Activated T-cell treated with anti-CD3 and anti-CD28 coated beads, Interleukin-2, amount 50 U/mL, for 24 hours (primary cell): ENCODE measurements at regions not wholly inside any gene's neighbourhood (a gene's known extent, or its start where the extent isn't known, plus 50 kb on each side); places are given as distances from the start of the nearest gene placed in this dataset.

Source experiments
- DNase-seq: peaks from one replicate; pipeline ENCODE4 v3.0.0-alpha.2; 2020
- H3K27ac Mint-ChIP-seq: 2 replicates; pipeline ENCODE4 v1.8.0; 2020; ENCODE audit warnings: mild to moderate bottlenecking, mixed read lengths
- H3K27me3 Mint-ChIP-seq: 2 replicates; pipeline ENCODE4 v1.8.0; 2020; ENCODE audit warnings: mixed read lengths
- H3K36me3 Mint-ChIP-seq: 2 replicates; pipeline ENCODE4 v1.8.0; 2020; ENCODE audit warnings: low read depth, mixed read lengths
- H3K4me1 Mint-ChIP-seq: 2 replicates; pipeline ENCODE4 v1.8.0; 2020; ENCODE audit warnings: low read depth, mixed read lengths
- H3K4me3 Mint-ChIP-seq: 2 replicates; pipeline ENCODE4 v1.8.0; 2020; ENCODE audit warnings: mild to moderate bottlenecking, moderate library complexity, mixed read lengths
- H3K9me3 Mint-ChIP-seq: 2 replicates; pipeline ENCODE4 v1.8.0; 2020; ENCODE audit warnings: mixed read lengths

DNA sequence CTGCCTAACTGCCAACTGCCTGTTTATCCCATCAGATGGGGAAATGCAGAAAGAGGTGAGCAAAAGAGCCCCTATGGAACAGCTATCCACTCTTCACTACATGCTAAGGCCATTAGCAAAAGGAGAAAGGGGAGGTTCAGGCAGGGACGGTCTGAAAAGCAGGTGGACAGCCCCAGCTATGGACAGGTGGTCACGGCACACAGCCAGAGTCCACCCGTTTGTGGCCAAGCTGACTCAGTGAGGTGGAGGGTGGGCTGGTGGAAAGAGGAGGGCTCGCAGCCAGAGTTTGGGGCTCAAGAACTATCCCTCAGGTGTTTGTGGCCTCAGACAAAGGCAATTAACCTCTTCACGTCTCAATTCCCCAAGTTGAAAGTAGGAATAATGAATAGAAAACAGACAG is 148.9 kb upstream of the UBE2E1 start:
- no peak overlapping the region for H3K27ac Mint-ChIP-seq
- peaks cover 5% of the 10 kb centered on the region for H3K9me3 Mint-ChIP-seq
- DNase-seq = no peak
- no peaks in the 10 kb centered on the region for H3K36me3 Mint-ChIP-seq
- H3K27me3 Mint-ChIP-seq = no peaks in the 10 kb centered on the region
- no peak overlapping the region for H3K4me3 Mint-ChIP-seq
- peaks cover 5% of the 10 kb centered on the region for H3K4me1 Mint-ChIP-seq

DNA sequence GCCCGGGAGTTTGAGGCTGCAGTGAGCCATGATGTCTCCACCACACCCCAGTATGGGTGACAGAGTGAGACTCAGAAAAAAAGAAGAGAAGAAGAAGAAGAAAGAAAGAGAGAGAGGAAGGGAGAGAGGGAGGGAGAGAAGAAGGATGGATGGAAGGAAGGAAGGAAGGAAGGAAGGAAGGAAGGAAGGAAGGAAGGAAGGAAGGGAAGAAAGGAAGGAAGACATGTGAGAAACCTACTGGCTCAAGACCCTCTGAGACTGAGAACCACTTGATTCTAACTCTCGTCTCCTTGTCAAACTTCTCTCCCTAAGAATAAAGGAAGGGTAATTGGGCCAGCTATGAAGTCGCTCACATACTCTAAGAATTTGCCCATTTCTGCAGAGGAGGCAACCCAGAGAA is 148.1 kb upstream of the UBE2E1 start:
- Mint-ChIP-seq H3K36me3 (no peaks in the 10 kb centered on the region), H3K4me3 (no peak overlapping the region), H3K9me3 (peaks cover 5% of the 10 kb centered on the region), H3K4me1 (peaks cover 5% of the 10 kb centered on the region), H3K27me3 (no peaks in the 10 kb centered on the region), H3K27ac (no peak overlapping the region)
- no peak for DNase-seq

DNA sequence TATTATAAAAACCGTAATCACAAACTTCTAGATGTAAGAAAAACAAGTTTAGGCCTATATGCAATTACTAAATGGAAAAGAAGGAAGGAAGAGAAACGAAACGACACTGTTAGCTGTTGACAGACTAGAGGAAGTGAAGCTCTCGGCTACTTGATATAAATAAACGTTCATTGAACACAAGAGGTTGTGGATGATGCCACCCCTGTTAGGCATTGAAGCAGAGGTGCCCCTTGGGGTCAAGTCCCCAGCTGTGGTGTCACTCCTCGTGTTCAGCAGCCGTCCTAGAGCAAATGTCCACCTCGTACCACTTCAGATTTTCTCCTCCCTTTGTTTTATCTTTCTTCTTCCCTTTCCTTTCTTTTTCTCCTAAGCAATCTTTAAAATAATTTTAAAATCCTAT is 146.5 kb upstream of the UBE2E1 start:
- DNase-seq = no peak
- no peaks in the 10 kb centered on the region for H3K4me1 Mint-ChIP-seq
- H3K9me3 Mint-ChIP-seq = peaks cover 5% of the 10 kb centered on the region
- H3K27me3 Mint-ChIP-seq = no peaks in the 10 kb centered on the region
- H3K36me3 Mint-ChIP-seq = no peaks in the 10 kb centered on the region
- no peak overlapping the region for H3K27ac Mint-ChIP-seq
- H3K4me3 Mint-ChIP-seq = no peak overlapping the region

DNA sequence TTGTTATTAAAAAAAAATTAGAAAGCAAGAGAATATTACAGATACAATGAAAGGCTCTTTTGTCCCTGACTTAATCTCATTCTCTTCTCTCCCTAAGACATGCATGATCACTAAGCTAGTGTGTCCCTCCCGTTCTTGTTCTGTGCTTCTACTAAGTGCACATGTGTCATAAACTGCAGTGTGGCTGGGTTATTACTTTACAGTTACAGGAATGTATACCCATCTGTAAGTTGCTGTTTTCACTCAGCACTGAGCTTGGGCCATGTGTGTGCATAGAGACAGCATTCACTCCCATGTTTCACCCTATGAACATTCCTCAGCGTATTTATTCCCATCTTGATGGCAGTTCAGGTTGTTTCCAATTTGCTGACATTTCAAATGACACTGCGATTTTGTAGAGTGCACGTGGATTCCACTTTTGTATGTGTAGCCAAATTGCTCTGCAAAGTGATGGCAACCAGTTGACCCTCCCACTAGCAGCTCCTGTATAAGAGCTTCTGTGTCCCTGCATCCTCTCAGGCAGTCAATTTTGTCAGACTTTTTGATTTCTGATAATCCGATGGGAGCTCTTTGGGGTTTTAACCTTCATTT is 145.8 kb upstream of the UBE2E1 start:
- Mint-ChIP-seq H3K36me3 (no peaks in the 10 kb centered on the region), H3K27ac (no peak overlapping the region), H3K9me3 (peaks cover 5% of the 10 kb centered on the region), H3K4me3 (no peak overlapping the region), H3K27me3 (no peaks in the 10 kb centered on the region), H3K4me1 (no peaks in the 10 kb centered on the region)
- no peak for DNase-seq

DNA sequence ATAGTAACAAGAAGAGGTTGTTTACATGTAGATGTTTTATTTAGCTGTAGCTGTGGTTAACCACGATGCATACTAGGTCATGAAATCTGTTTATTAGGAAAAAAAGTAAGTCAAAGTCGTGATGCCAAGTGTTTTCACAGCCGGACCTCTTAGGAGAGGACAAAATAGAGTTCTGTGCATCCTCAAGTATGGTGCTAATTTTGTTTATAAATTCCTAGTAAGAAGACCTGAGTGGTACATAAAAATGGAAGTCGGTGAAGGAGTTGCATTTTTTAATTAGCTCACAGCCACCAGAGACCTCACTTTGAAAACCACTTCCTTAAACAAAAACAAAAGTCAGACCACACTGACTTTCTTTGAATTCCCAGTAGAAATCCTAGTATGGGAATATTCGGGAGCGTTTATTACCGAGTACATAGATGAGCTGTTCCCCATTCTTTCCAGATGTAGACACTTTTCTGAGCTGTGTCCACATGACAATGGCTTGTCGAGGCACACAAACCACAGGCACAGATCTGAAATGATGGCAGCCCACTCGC is 143.6 kb upstream of the UBE2E1 start:
- Mint-ChIP-seq H3K4me3 (no peak overlapping the region), H3K27me3 (no peaks in the 10 kb centered on the region), H3K36me3 (no peaks in the 10 kb centered on the region), H3K9me3 (no peaks in the 10 kb centered on the region), H3K4me1 (no peaks in the 10 kb centered on the region), H3K27ac (no peak overlapping the region)
- DNase-seq = no peak

DNA sequence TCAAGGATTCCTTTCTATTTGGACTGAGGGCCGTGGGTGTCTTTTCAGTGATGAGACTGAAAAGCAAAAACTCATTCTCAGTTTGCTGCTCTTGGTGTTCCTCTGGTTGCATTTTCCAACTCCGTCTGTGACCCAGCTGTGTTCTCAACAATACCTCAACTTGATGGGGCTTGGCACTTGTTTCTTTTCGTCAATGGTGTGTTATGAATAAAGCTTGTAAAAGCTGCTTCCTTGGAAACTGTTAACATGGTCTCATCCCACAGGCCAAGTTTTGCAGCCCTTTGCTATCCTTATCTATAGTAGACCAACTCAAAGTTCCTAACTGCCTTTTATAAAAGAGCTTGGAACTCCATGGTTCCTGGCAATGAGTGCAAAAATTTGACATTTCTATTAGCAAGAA is 142.5 kb upstream of the UBE2E1 start:
- Mint-ChIP-seq H3K27ac (no peak overlapping the region), H3K27me3 (no peaks in the 10 kb centered on the region), H3K4me1 (no peaks in the 10 kb centered on the region), H3K4me3 (no peak overlapping the region), H3K9me3 (no peaks in the 10 kb centered on the region), H3K36me3 (no peaks in the 10 kb centered on the region)
- no peak for DNase-seq

DNA sequence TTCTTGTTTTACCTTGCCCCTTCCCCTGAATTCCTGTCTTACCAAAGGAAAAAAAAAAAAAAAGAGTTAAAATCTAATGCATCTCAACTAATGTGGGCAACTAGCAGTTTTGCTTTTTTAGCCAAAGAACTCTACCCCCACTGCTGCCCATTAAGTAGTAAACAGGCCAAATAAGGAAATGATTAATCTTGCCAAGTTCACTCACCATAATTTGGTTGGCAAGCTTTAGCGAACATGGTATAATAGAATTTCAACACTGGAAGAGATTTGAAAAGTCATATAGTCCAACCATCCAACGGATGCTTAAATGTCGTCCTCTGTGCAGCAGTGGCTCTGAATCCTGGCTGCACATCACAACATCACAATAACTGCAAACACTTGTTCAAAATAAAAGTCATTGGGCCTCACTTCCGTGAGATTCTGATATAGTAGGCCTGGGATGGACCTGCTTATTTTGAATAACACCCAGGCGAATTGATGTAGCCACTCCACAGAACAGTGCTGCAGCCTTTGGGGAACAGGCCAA is 142.0 kb upstream of the UBE2E1 start:
- H3K27me3 Mint-ChIP-seq = no peaks in the 10 kb centered on the region

DNA sequence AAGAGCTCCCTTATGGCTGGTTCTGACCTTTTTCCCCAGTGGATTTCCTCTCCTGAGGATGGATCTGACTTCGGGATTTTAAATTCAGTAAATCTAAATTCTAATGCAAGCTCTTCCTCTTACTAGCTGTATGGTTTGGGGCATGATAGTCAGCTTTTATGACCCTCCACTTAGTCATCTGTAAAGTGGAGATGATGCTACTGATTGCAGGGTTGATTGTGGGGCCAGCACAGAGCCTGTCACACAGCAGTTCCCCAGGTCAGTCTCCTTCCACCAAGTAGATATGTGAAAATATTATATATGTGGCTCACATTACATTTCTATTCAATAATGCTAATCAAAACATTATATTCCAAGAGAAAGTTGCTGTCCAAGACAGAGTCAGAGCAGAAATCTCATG is 141.3 kb upstream of the UBE2E1 start:
- DNase-seq = no peak
- Mint-ChIP-seq H3K27me3 (peaks cover 3% of the 10 kb centered on the region), H3K4me3 (no peak overlapping the region), H3K27ac (no peak overlapping the region), H3K4me1 (no peaks in the 10 kb centered on the region), H3K36me3 (no peaks in the 10 kb centered on the region), H3K9me3 (no peaks in the 10 kb centered on the region)

More for the DNA sequence above, 142.0 kb upstream of the UBE2E1 start:
- no peak for DNase-seq
- no peaks in the 10 kb centered on the region for H3K9me3 Mint-ChIP-seq
- no peak overlapping the region for H3K4me3 Mint-ChIP-seq
- no peaks in the 10 kb centered on the region for H3K36me3 Mint-ChIP-seq
- no peaks in the 10 kb centered on the region for H3K4me1 Mint-ChIP-seq
- no peak overlapping the region for H3K27ac Mint-ChIP-seq

DNA sequence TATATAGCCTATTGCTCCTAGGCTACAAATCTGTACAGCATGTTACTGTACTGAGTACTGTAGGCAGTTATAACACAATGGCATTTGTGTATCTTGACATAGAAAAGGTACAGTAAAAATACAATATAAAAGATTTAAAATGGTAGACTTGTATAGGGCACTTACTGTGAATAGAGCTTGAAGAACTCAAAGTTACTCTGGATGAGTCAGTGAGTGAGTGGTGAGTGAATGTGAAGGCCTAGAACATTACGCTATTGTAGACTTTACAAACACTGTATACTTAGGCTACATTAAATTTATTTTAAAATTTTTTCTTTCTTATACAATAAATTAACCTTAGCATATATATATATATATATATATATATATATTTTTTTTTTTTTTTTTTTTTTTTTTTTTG is 140.0 kb upstream of the UBE2E1 start:
- Mint-ChIP-seq H3K27ac (no peak overlapping the region), H3K4me1 (no peaks in the 10 kb centered on the region), H3K27me3 (peaks cover 11% of the 10 kb centered on the region), H3K9me3 (no peaks in the 10 kb centered on the region), H3K36me3 (no peaks in the 10 kb centered on the region), H3K4me3 (no peak overlapping the region)
- no peak for DNase-seq

DNA sequence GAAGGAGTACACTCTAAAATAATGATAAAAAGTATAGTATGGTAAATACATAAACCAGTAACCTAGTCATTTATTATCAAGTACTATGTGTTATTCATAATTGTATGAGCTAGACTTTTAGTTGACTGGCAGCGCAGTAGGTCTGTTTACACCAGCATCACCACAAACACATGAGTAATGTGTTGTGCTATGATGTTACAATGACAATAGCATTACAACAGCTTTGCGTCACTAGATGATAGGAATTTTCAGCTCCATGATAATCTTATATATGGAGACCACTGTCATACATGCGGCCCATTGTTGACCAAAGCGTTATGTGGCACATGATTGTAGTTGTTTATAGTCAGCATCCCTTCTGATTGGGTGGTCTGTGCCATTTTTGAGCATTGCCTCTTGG is 138.9 kb upstream of the UBE2E1 start:
- Mint-ChIP-seq H3K4me3 (no peak overlapping the region), H3K36me3 (no peaks in the 10 kb centered on the region), H3K27ac (no peak overlapping the region), H3K27me3 (peaks cover 19% of the 10 kb centered on the region), H3K4me1 (no peaks in the 10 kb centered on the region), H3K9me3 (no peaks in the 10 kb centered on the region)
- no peak for DNase-seq

DNA sequence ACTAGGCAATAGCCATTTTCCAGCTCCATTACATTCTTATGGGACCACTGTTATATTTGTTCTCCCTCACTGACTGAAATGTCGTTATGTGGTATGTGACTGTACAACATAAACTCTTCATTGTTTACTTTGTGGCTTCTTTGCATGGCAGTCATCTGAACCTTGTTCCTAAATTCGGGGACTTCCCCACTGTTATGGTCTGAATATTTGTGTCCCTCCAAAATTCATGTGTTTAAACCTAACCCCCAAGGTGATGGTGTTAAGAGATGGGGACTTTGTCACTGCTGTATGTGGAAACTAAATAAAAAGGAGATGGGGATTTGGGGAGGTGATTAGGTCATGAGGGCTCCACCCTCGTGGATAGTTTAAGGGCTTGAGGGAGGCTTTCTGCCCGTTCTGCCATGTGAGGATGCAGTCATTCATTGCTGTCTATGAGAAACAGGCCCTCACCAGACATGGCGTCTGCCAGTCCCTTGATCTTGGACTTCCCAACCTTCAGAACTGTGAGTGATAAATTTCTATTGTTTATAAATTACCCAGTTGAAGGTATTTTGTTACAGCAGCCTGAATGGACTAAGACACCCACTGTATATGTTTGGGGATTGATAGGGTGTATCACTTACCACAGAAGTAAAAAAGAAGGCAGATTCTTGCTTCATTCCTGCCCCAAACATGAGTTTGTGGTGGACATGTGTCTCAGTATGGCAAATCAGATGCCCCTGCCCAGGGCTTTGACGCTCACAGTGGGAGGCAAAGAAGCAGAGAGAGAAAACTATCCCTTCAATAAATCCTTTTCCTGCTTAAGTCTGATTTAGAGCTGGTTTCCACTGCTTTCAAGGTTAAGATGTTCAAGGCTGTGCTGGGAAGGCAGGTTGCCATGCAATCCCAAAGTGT is 138.0 kb upstream of the UBE2E1 start:
- peaks cover 25% of the 10 kb centered on the region for H3K27me3 Mint-ChIP-seq
- no peak overlapping the region for H3K4me3 Mint-ChIP-seq
- DNase-seq = no peak
- H3K4me1 Mint-ChIP-seq = no peaks in the 10 kb centered on the region
- H3K27ac Mint-ChIP-seq = no peak overlapping the region
- H3K9me3 Mint-ChIP-seq = no peaks in the 10 kb centered on the region
- H3K36me3 Mint-ChIP-seq = no peaks in the 10 kb centered on the region

DNA sequence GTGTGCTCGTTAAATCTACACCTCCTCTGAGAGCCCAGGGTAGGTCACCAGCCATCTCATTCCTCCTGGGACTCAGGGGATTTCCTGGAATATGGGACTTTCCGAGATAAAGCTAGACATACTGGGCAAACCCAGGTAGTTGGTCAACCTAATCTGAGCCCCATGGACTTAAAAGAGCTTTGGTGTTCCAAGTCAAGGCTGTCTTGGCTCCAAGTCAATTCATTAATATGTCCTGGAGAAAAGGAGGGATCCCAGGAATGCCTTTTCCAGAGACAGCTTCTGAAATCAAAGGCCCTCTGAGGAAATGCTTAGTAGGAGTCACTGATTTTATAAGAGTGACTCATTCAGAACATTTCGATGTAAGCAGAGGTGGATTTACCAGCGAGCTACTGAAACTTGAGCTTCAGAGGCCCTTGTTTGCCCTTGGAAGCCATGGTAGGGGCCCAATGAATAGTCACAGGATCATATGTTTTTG is 137.3 kb upstream of the UBE2E1 start:
- Mint-ChIP-seq H3K4me1 (no peaks in the 10 kb centered on the region), H3K27me3 (peaks cover 29% of the 10 kb centered on the region), H3K9me3 (no peaks in the 10 kb centered on the region), H3K4me3 (no peak overlapping the region), H3K36me3 (no peaks in the 10 kb centered on the region), H3K27ac (no peak overlapping the region)
- no peak for DNase-seq

DNA sequence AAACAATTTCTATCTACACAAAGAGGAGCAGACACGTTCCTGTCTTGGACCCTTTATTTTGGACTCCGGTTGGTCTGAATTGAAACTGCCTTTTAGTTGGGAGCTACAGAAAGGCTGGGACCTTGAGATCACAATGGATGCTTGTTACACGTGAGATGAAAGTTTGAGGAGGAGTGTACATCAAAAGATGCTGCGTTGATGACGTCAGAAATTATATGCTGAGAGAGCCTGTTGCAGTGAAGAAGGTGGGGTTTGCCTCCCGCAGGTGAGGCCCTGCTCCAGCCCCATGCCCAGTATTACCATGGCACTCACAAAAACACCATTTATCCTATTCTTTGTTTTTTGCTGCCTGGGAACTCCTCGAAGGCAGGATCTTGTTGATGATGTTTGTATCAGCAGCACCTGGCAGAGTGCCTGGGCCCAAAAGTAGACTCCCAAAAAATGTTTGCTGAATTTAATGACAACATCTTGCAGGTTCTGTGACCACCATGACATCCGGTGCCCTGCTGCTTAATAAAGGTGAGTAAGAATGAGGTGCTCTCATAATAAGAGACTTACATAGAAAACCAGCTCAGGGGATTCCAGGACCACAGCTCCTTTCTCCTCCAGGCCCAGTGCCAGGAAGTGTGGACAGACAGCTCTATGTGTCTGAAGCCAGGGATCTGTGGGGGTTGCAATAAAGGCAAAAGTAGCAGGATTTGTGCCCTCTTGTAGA is 136.1 kb upstream of the UBE2E1 start:
- Mint-ChIP-seq H3K9me3 (no peaks in the 10 kb centered on the region), H3K4me1 (no peaks in the 10 kb centered on the region), H3K27me3 (peaks cover 30% of the 10 kb centered on the region), H3K4me3 (no peak overlapping the region), H3K36me3 (no peaks in the 10 kb centered on the region), H3K27ac (no peak overlapping the region)
- DNase-seq = no peak

DNA sequence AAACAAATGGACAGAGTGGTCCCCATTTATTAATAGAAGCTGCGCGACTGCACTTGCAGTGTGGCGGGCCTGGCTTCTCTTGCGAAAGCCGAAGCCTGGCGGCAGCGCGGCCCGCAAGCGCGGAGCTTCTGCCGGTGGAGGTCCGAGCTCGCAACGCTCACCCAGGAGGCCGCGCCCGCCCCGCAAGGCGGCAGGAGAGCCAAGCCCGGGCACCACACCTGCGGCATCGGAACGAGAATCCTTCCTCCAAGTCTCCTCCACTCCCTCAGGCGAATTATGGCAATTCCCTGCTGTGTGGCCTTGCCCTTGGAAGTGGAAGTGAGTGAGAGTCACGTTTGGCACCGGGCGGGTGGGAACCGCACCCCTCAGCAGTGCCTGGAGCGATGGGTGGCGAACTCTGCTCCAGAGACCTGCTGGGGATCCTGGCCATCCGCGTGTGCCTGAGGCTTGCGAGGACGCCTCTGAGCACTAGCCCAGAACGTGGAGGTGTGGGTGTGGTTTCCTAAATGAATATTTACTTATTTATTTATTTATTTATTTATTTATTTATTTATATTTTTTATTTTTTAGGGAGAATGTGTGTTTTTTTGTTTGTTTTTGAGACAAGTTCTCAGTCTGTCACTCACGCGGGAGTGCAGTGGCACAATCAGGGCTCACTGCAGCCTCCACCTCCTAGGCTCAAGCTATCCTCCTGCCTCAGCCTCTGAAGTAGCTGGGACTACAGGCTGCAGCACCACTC is 133.7 kb upstream of the UBE2E1 start:
- H3K27ac Mint-ChIP-seq = no peak overlapping the region
- no peaks in the 10 kb centered on the region for H3K36me3 Mint-ChIP-seq
- H3K9me3 Mint-ChIP-seq = no peaks in the 10 kb centered on the region
- H3K4me1 Mint-ChIP-seq = no peaks in the 10 kb centered on the region
- H3K27me3 Mint-ChIP-seq = peaks cover 30% of the 10 kb centered on the region
- no peak overlapping the region for H3K4me3 Mint-ChIP-seq
- DNase-seq = no peak
